GM23338 (cell line): ENCODE measurements at regions not wholly inside any gene's neighbourhood (a gene's known extent, or its start where the extent isn't known, plus 50 kb on each side); places are given as distances from the start of the nearest gene placed in this dataset.

Source experiments
- EZH2 ChIP-seq: fragments of 200-600 bp; sonication (generic); IDR thresholded peaks from one replicate; pipeline ENCODE4 v1.8.0; 2017; ENCODE audit warnings: antibody characterized with exemption, mild to moderate bottlenecking, low read depth; ENCODE audit not compliant: unreplicated experiment
- POLR2AphosphoS5 ChIP-seq: IDR thresholded peaks from 2 replicates; pipeline ENCODE4 v1.6.1; 2016; ENCODE audit warnings: antibody characterized with exemption, low read depth
- TF ChIP-seq, protein P1 (sequence below), 2 experiments: fragments of 200-600 bp in 1 of 2; sonication (generic) in 1 of 2; conservative IDR thresholded peaks; 2 replicates each; pipeline versions ENCODE4 v1.5.1 to v1.6.1; 2016 to 2017; ENCODE audit warnings: antibody characterized with exemption in 2 of 2, low read depth in 2 of 2, mild to moderate bottlenecking in 2 of 2, moderate library complexity in 1 of 2
- TF ChIP-seq, protein P2 (sequence below): IDR thresholded peaks from one replicate; pipeline ENCODE4 v1.6.1; 2018; ENCODE audit warnings: antibody characterized with exemption; ENCODE audit not compliant: unreplicated experiment
- TF ChIP-seq, protein P3 (sequence below): IDR thresholded peaks from 2 replicates; pipeline ENCODE4 v1.6.1; 2016; ENCODE audit warnings: antibody characterized with exemption

DNA sequence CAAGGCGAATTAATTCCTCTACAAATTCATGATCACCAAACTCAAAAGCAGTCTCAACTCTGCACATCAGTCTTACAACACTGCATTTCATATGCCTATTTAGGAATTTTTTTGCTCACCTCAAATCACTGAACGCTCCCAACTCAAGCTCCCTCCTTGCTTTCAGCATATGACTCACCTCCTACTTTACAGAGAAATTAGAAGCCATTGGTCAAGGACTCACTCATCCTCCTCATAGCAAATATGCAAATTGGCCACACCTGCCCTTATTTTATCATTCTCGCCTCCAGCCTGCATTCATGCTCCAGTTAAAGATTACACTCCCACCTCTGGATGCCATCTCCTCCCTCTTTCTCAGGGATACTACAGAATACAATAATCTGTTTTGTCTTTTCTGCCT is 148.8 kb downstream of the MBD2 start:
- TF ChIP-seq, protein P1, sequence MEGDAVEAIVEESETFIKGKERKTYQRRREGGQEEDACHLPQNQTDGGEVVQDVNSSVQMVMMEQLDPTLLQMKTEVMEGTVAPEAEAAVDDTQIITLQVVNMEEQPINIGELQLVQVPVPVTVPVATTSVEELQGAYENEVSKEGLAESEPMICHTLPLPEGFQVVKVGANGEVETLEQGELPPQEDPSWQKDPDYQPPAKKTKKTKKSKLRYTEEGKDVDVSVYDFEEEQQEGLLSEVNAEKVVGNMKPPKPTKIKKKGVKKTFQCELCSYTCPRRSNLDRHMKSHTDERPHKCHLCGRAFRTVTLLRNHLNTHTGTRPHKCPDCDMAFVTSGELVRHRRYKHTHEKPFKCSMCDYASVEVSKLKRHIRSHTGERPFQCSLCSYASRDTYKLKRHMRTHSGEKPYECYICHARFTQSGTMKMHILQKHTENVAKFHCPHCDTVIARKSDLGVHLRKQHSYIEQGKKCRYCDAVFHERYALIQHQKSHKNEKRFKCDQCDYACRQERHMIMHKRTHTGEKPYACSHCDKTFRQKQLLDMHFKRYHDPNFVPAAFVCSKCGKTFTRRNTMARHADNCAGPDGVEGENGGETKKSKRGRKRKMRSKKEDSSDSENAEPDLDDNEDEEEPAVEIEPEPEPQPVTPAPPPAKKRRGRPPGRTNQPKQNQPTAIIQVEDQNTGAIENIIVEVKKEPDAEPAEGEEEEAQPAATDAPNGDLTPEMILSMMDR (conservative IDR thresholded peaks at IDR 0.05; ENCODE audit: low read depth in 2 of 2) = no peak
- TF ChIP-seq EZH2 (no peak), POLR2AphosphoS5 (no peak)
- TF ChIP-seq, protein P2, sequence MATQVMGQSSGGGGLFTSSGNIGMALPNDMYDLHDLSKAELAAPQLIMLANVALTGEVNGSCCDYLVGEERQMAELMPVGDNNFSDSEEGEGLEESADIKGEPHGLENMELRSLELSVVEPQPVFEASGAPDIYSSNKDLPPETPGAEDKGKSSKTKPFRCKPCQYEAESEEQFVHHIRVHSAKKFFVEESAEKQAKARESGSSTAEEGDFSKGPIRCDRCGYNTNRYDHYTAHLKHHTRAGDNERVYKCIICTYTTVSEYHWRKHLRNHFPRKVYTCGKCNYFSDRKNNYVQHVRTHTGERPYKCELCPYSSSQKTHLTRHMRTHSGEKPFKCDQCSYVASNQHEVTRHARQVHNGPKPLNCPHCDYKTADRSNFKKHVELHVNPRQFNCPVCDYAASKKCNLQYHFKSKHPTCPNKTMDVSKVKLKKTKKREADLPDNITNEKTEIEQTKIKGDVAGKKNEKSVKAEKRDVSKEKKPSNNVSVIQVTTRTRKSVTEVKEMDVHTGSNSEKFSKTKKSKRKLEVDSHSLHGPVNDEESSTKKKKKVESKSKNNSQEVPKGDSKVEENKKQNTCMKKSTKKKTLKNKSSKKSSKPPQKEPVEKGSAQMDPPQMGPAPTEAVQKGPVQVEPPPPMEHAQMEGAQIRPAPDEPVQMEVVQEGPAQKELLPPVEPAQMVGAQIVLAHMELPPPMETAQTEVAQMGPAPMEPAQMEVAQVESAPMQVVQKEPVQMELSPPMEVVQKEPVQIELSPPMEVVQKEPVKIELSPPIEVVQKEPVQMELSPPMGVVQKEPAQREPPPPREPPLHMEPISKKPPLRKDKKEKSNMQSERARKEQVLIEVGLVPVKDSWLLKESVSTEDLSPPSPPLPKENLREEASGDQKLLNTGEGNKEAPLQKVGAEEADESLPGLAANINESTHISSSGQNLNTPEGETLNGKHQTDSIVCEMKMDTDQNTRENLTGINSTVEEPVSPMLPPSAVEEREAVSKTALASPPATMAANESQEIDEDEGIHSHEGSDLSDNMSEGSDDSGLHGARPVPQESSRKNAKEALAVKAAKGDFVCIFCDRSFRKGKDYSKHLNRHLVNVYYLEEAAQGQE = no peak
- TF ChIP-seq, protein P3, sequence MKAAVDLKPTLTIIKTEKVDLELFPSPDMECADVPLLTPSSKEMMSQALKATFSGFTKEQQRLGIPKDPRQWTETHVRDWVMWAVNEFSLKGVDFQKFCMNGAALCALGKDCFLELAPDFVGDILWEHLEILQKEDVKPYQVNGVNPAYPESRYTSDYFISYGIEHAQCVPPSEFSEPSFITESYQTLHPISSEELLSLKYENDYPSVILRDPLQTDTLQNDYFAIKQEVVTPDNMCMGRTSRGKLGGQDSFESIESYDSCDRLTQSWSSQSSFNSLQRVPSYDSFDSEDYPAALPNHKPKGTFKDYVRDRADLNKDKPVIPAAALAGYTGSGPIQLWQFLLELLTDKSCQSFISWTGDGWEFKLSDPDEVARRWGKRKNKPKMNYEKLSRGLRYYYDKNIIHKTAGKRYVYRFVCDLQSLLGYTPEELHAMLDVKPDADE = no peak
